ENCODE measurements at regions not wholly inside any gene's neighbourhood (a gene's known extent, or its start where the extent isn't known, plus 50 kb on each side); places are given as distances from the start of the nearest gene placed in this dataset.

- Histone ChIP-seq H3K4me3 (ENCODE audit: low read depth in 1 of 3, low read length in 3 of 3) (no peak overlapping the region), H3K9me3 (ENCODE audit: control insufficient read depth in 4 of 4, low read length in 3 of 4) (no peaks in the 10 kb centered on the region), H3K27ac (ENCODE audit: low read depth in 1 of 2, low read length in 2 of 2) (no peak overlapping the region), H3K4me1 (ENCODE audit: control insufficient read depth in 4 of 4, insufficient read depth in 4 of 4, low read length in 3 of 4) (no peaks in the 10 kb centered on the region), H3K36me3 (ENCODE audit: control insufficient read depth in 4 of 4, insufficient read depth in 3 of 4, low read depth in 1 of 4, low read length in 3 of 4) (no peaks in the 10 kb centered on the region), H3K27me3 (ENCODE audit: control insufficient read depth in 4 of 4, insufficient read depth in 4 of 4, low read length in 3 of 4) (peaks cover 0 to 4% (median 0%) of the 10 kb centered on the region in 4 donors), H3K9ac (ENCODE audit: low read depth in 1 of 2, low read length in 2 of 2) (no peak overlapping the region)
- WGBS, result 63% methylated on average over 7 of the region's 7 CpGs
- no peak for DNase-seq (ENCODE audit: low spot score)
- TF ChIP-seq MAX (IDR thresholded peaks at IDR 0.05), result no peak
- TF ChIP-seq HNF4G (IDR thresholded peaks at IDR 0.05), result no peak
- no peak for TF ChIP-seq JUND (IDR thresholded peaks at IDR 0.05)
Observed at GRCh38 chr18:73900106-73900835, 247.4 kb downstream of the FBXO15 start.

- Histone ChIP-seq H3K27me3 (ENCODE audit: control insufficient read depth in 4 of 4, insufficient read depth in 4 of 4, low read length in 3 of 4) (peaks cover 0 to 7% (median 0%) of the 10 kb centered on the region in 4 donors), H3K36me3 (ENCODE audit: control insufficient read depth in 4 of 4, insufficient read depth in 3 of 4, low read depth in 1 of 4, low read length in 3 of 4) (no peaks in the 10 kb centered on the region), H3K4me3 (ENCODE audit: low read depth in 1 of 3, low read length in 3 of 3) (no peak overlapping the region), H3K9ac (ENCODE audit: low read depth in 1 of 2, low read length in 2 of 2) (no peak overlapping the region), H3K27ac (ENCODE audit: low read depth in 1 of 2, low read length in 2 of 2) (no peak overlapping the region), H3K9me3 (ENCODE audit: control insufficient read depth in 4 of 4, low read length in 3 of 4) (no peaks in the 10 kb centered on the region), H3K4me1 (ENCODE audit: control insufficient read depth in 4 of 4, insufficient read depth in 4 of 4, low read length in 3 of 4) (no peaks in the 10 kb centered on the region)
- WGBS, result 40% methylated on average over 1 of the region's 1 CpG
- DNase-seq (ENCODE audit: low spot score), result no peak
- TF ChIP-seq TAF1 (conservative IDR thresholded peaks at IDR 0.05), result no peak
- TF ChIP-seq EGR1 (IDR thresholded peaks at IDR 0.05; ENCODE audit: low read depth in 2 of 2), result no peak
- TF ChIP-seq HNF4A (conservative IDR thresholded peaks at IDR 0.05), result no peak
- TF ChIP-seq RXRA (IDR thresholded peaks at IDR 0.05), result no peak
- TF ChIP-seq GABPA (IDR thresholded peaks at IDR 0.05 in 1 of 2, conservative IDR thresholded peaks at IDR 0.05 in 1 of 2), result no peak
- TF ChIP-seq ATF3 (IDR thresholded peaks at IDR 0.05), result no peak
- TF ChIP-seq NR2F2 (IDR thresholded peaks at IDR 0.05), result no peak
- no peak for TF ChIP-seq ZBTB33 (IDR thresholded peaks at IDR 0.05)
- TF ChIP-seq SP1 (IDR thresholded peaks at IDR 0.05), result no peak
- TF ChIP-seq CTCF (IDR thresholded peaks at IDR 0.05; ENCODE audit: low read depth, low read length, missing input control), result no peak
- no peak for TF ChIP-seq YY1 (IDR thresholded peaks at IDR 0.05)
- TF ChIP-seq JUND (IDR thresholded peaks at IDR 0.05), result no peak
- no peak for TF ChIP-seq RAD21 (IDR thresholded peaks at IDR 0.05)
- TF ChIP-seq MAX (IDR thresholded peaks at IDR 0.05), result no peak
- TF ChIP-seq FOXA1 (IDR thresholded peaks at IDR 0.05), result no peak
- no peak for TF ChIP-seq HNF4G (IDR thresholded peaks at IDR 0.05)
- TF ChIP-seq REST (IDR thresholded peaks at IDR 0.05), result no peak
- no peak for TF ChIP-seq FOXA2 (IDR thresholded peaks at IDR 0.05)
Observed at GRCh38 chr18:73897517-73897916, 250.1 kb downstream of the FBXO15 start.

Data from liver (tissue), 8 donors.